HepG2 (cell line): ENCODE measurements at regions not wholly inside any gene's neighbourhood (a gene's known extent, or its start where the extent isn't known, plus 50 kb on each side); places are given as distances from the start of the nearest gene placed in this dataset.

Source experiments
- DMTF1 ChIP-seq: sonication (generic); formaldehyde crosslinking; IDR thresholded peaks from 2 replicates; pipeline ENCODE4 v1.4.0; 2020; ENCODE audit warnings: mild to moderate bottlenecking, missing genetic modification reagents
- EED ChIP-seq: sonication (generic); formaldehyde crosslinking; IDR thresholded peaks from 2 replicates; pipeline ENCODE4 v1.5.0; 2020; ENCODE audit warnings: mild to moderate bottlenecking, missing genetic modification reagents
- FOSL1 ChIP-seq: sonication (generic); formaldehyde crosslinking; IDR thresholded peaks from 2 replicates; pipeline ENCODE4 v1.9.0; 2021; ENCODE audit warnings: missing genetic modification reagents, borderline replicate concordance
- FOXO4 ChIP-seq: sonication (generic); formaldehyde crosslinking; conservative IDR thresholded peaks from 2 replicates; pipeline ENCODE4 v1.8.1; 2023; ENCODE audit warnings: missing genetic modification reagents
- GABPA ChIP-seq, 2 experiments: IDR thresholded peaks; 2 replicates each; pipeline ENCODE4 v1.6.1; 2011 to 2016; ENCODE audit warnings: low read depth in 2 of 2, low read length in 1 of 2, missing biosample characterization in 1 of 2, missing genetic modification characterization in 1 of 2
- HNRNPLL ChIP-seq: fragments of 200-400 bp; formaldehyde crosslinking; IDR thresholded peaks from 2 replicates; pipeline ENCODE4 v1.6.1; 2017; ENCODE audit warnings: mild to moderate bottlenecking, low read depth, low read length; ENCODE audit not compliant: poor library complexity, severe bottlenecking
- KLF16 ChIP-seq, 2 experiments: sonication (generic) in 1 of 2; formaldehyde crosslinking in 1 of 2; IDR thresholded peaks; 2 replicates each; pipeline versions ENCODE4 v1.6.1 to v1.8.0; 2016 to 2023; ENCODE audit warnings: missing genetic modification reagents in 2 of 2, missing compliant biosample characterization in 1 of 2
- MTA1 ChIP-seq: sonication (generic); formaldehyde crosslinking; IDR thresholded peaks from 2 replicates; pipeline ENCODE4 v1.4.0; 2020; ENCODE audit warnings: missing genetic modification reagents, mild to moderate bottlenecking, borderline replicate concordance
- MXD4 ChIP-seq: IDR thresholded peaks from 2 replicates; pipeline ENCODE4 v1.6.1; 2016; ENCODE audit warnings: mild to moderate bottlenecking, missing biosample characterization, missing genetic modification reagents
- MYNN ChIP-seq: sonication (generic); formaldehyde crosslinking; IDR thresholded peaks from 2 replicates; pipeline ENCODE4 v1.4.0; 2020; ENCODE audit warnings: mild to moderate bottlenecking, low read depth, missing genetic modification reagents
- NCOR1 ChIP-seq: fragments of 200-600 bp; sonication (generic); IDR thresholded peaks from 2 replicates; pipeline ENCODE4 v1.7.0; 2017; ENCODE audit warnings: antibody characterized with exemption, low read length, borderline replicate concordance
- POLR2AphosphoS5 ChIP-seq: IDR thresholded peaks from 2 replicates; pipeline ENCODE4 v1.6.1; 2012; ENCODE audit warnings: low read depth, low read length
- PRDM10 ChIP-seq: sonication (generic); formaldehyde crosslinking; IDR thresholded peaks from 2 replicates; pipeline ENCODE4 v1.4.0; 2020; ENCODE audit warnings: low read depth, missing genetic modification reagents
- SNAI1 ChIP-seq: sonication (generic); formaldehyde crosslinking; IDR thresholded peaks from 2 replicates; pipeline ENCODE4 v1.5.0; 2020; ENCODE audit warnings: mild to moderate bottlenecking, missing genetic modification reagents, borderline replicate concordance
- STAG1 ChIP-seq: sonication (generic); formaldehyde crosslinking; IDR thresholded peaks from 2 replicates; pipeline ENCODE4 v1.4.0; 2020; ENCODE audit warnings: missing genetic modification reagents
- THAP11 ChIP-seq: IDR thresholded peaks from 2 replicates; pipeline ENCODE4 v1.6.1; 2016; ENCODE audit warnings: missing biosample characterization, missing genetic modification reagents
- ZNF224 ChIP-seq: sonication (generic); formaldehyde crosslinking; IDR thresholded peaks from 2 replicates; pipeline ENCODE4 v1.5.0; 2020; ENCODE audit warnings: mild to moderate bottlenecking, missing genetic modification reagents
- ZNF672 ChIP-seq: sonication (generic); formaldehyde crosslinking; IDR thresholded peaks from 2 replicates; pipeline ENCODE4 v1.8.1; 2022; ENCODE audit warnings: missing genetic modification reagents
- ZNF75D ChIP-seq: sonication (generic); formaldehyde crosslinking; IDR thresholded peaks from 2 replicates; pipeline ENCODE4 v1.8.1; 2023; ENCODE audit warnings: missing genetic modification reagents, mild to moderate bottlenecking, borderline replicate concordance
- ZSCAN5A ChIP-seq: sonication (generic); formaldehyde crosslinking; IDR thresholded peaks from 2 replicates; pipeline ENCODE4 v1.8.0; 2022; ENCODE audit warnings: mild to moderate bottlenecking, missing genetic modification reagents, borderline replicate concordance

GRCh38 chr13:50244713-50245574, 229.7 kb downstream of the KCNRG start (continued):
- TF ChIP-seq ZSCAN5A = peak; percentile 97; the same call in 1 of the 2 replicates
- no peak for TF ChIP-seq DMTF1 (CRISPR knock-in tag)
- TF ChIP-seq MTA1 (CRISPR knock-in tag) = no peak; the same call in 1 of the 2 replicates
- no peak for TF ChIP-seq ZNF672 (CRISPR knock-in tag)
- TF ChIP-seq ZNF224 (CRISPR knock-in tag) = no peak
- no peak for TF ChIP-seq ZNF75D (CRISPR knock-in tag)
- peak; percentile 49; the same call in 1 of the 2 replicates for TF ChIP-seq NCOR1
- TF ChIP-seq MYNN (CRISPR knock-in tag) = no peak
- peak; percentile 71 for TF ChIP-seq THAP11 (CRISPR knock-in tag)
- TF ChIP-seq EED = no peak
- 0 out of 4 replicates have a peak, but pooled peaks of 1 of the 2 experiments have one; percentile 49 for TF ChIP-seq KLF16 (CRISPR knock-in tag; IDR thresholded peaks at IDR 0.05)
- no peak for TF ChIP-seq GABPA (IDR thresholded peaks at IDR 0.05; ENCODE audit: low read depth, low read length)
- TF ChIP-seq GABPA (CRISPR knock-in tag; IDR thresholded peaks at IDR 0.05; ENCODE audit: low read depth) = no peak; the same call in 1 of the 2 replicates
- TF ChIP-seq FOXO4 (CRISPR knock-in tag) = no peak
- TF ChIP-seq SNAI1 = no peak
- TF ChIP-seq MXD4 (CRISPR knock-in tag) = no peak
- no peak for TF ChIP-seq HNRNPLL
- TF ChIP-seq POLR2AphosphoS5 = no peak
- TF ChIP-seq STAG1 (CRISPR knock-in tag) = peak; percentile 49
- TF ChIP-seq PRDM10 (CRISPR knock-in tag) = peak; percentile 76; the same call in 1 of the 2 replicates
- peak; percentile 100 for TF ChIP-seq FOSL1 (CRISPR knock-in tag)
